Fibroblast of mammary gland (primary cell): ENCODE measurements at regions not wholly inside any gene's neighbourhood (a gene's known extent, or its start where the extent isn't known, plus 50 kb on each side); places are given as distances from the start of the nearest gene placed in this dataset.

Experiments
- DNase-seq: peaks from one replicate; pipeline ENCODE4 v3.0.0-alpha.2; 2010; ENCODE audit warnings: low read depth
- H3K4me3 ChIP-seq: 2 replicates; pipeline ENCODE4 v1.5.1; 2011; ENCODE audit warnings: low read depth, mild to moderate bottlenecking, low read length, moderate library complexity; ENCODE audit not compliant: control insufficient read depth
- CTCF ChIP-seq: conservative IDR thresholded peaks from 2 replicates; pipeline ENCODE4 v1.5.1; 2011; ENCODE audit warnings: low read depth, low read length, inconsistent platforms; ENCODE audit not compliant: control insufficient read depth, insufficient read depth

- no peak for DNase-seq
- no peak for TF ChIP-seq CTCF
- H3K4me3 ChIP-seq: no peak overlapping the region
Observed at GRCh38 chr4:180541678-180542077, 1701.5 kb upstream of the TENM3 start.

- peak; percentile 56 for DNase-seq
- TF ChIP-seq CTCF: no peak
- H3K4me3 ChIP-seq: no peak overlapping the region
Observed at GRCh38 chr4:180542445-180543100, 1700.6 kb upstream of the TENM3 start.

- TF ChIP-seq CTCF: no peak
- no peak for DNase-seq
- H3K4me3 ChIP-seq: no peak overlapping the region
Observed at GRCh38 chr4:180550106-180550505, 1693.1 kb upstream of the TENM3 start.

GRCh38 chr4:180557348-180557747 is 1685.9 kb upstream of the TENM3 start:
- no peak for DNase-seq
- TF ChIP-seq CTCF: no peak
- no peak overlapping the region for H3K4me3 ChIP-seq

GRCh38 chr4:180557950-180558349 is 1685.3 kb upstream of the TENM3 start:
- no peak overlapping the region for H3K4me3 ChIP-seq
- no peak for DNase-seq
- TF ChIP-seq CTCF: no peak

GRCh38 chr4:180558427-180558826 is 1684.8 kb upstream of the TENM3 start:
- DNase-seq: no peak
- H3K4me3 ChIP-seq: no peak overlapping the region
- no peak for TF ChIP-seq CTCF

GRCh38 chr4:180560896-180561295 is 1682.3 kb upstream of the TENM3 start:
- DNase-seq: peak; percentile 20
- no peak for TF ChIP-seq CTCF
- no peak overlapping the region for H3K4me3 ChIP-seq
